ENCODE measurements at regions not wholly inside any gene's neighbourhood (a gene's known extent, or its start where the extent isn't known, plus 50 kb on each side); places are given as distances from the start of the nearest gene placed in this dataset.

DNA sequence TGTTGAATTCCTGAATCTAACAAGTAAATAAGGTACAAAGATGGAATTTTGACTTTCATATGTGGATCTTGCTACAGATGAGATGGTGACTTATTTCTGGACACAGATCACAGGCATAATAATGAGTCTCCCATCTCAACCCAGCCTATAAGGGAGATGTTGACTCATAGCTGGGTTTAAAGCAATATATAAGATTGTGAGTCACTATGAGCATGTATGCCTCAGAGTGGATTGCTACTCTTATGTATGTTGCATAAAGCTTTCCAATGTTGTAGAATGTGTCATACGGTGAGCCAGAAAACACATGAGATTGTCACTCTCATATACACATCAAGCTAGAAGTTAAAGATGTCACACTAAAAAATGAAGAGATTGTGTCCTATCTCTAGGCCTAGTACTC is 884.3 kb upstream of the TSPY4 start:
- H4K5ac ChIP-seq (ENCODE audit: low read length) = no peak overlapping the region
- H3K36me3 ChIP-seq (ENCODE audit: control insufficient read depth, insufficient read depth, low read length) = no peaks in the 10 kb centered on the region
- no peak overlapping the region for H3K56ac ChIP-seq (ENCODE audit: low read length)
- no peak overlapping the region for H3K4ac ChIP-seq (ENCODE audit: low read depth, low read length)
- H3K4me2 ChIP-seq (ENCODE audit: low read length) = no peak overlapping the region
- H3K27ac ChIP-seq (ENCODE audit: low read depth, low read length) = no peak overlapping the region
- no peak overlapping the region for H2BK15ac ChIP-seq (replicated peaks; ENCODE audit: low read depth)
- no peaks in the 10 kb centered on the region for H3K4me1 ChIP-seq (ENCODE audit: control insufficient read depth, low read depth, low read length)
- no CpG with 5 or more reads among the region's 1 CpG for WGBS (ENCODE audit: extremely low coverage, insufficient coverage, low lambda C conversion rate)
- H3K27me3 ChIP-seq (ENCODE audit: insufficient read depth, low read length, poor library complexity) = no peaks in the 10 kb centered on the region
- H3K9ac ChIP-seq (ENCODE audit: low read length) = no peak overlapping the region
- H2BK5ac ChIP-seq (ENCODE audit: low read length) = no peak overlapping the region
- no peak overlapping the region for H3K18ac ChIP-seq (ENCODE audit: low read length)
- H2BK120ac ChIP-seq (ENCODE audit: low read depth, low read length) = no peak overlapping the region
- no peak for DNase-seq
- H3K23ac ChIP-seq (ENCODE audit: low read length) = no peak overlapping the region
- no peaks in the 10 kb centered on the region for H3K79me1 ChIP-seq (ENCODE audit: low read length)
- no peak overlapping the region for H2AK5ac ChIP-seq (ENCODE audit: low read length)
- no peak overlapping the region for H4K8ac ChIP-seq (ENCODE audit: low read depth, low read length)
- H3K4me3 ChIP-seq (ENCODE audit: low read length) = no peak overlapping the region
- H3K79me2 ChIP-seq (ENCODE audit: control insufficient read depth, insufficient read depth, low read length) = no peaks in the 10 kb centered on the region

DNA sequence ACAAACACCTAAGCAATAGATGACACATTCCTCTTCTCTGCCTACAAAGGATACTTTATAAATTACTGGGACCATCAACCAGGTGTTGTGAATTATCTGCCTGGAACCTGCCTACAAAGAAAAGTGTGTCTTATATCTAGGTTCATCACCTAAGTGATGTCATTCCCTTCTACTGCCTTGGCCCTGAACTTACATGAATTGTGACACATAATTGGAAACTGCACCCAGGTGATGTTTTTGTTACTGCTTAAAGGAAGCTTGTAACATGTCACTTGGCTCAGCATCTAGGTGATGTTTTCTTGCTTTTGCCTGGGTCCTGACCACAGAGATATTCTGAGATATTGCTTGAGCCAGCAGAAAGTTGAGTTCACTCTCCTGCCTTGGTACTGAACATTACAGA is 870.5 kb upstream of the TSPY4 start:
- H3K4me3 ChIP-seq (ENCODE audit: low read length) = no peak overlapping the region
- H2BK15ac ChIP-seq (replicated peaks; ENCODE audit: low read depth) = no peak overlapping the region
- H2AK5ac ChIP-seq (ENCODE audit: low read length) = no peak overlapping the region
- H3K4me1 ChIP-seq (ENCODE audit: control insufficient read depth, low read depth, low read length) = no peaks in the 10 kb centered on the region
- no peak for DNase-seq
- H4K8ac ChIP-seq (ENCODE audit: low read depth, low read length) = no peak overlapping the region
- no peak overlapping the region for H2BK120ac ChIP-seq (ENCODE audit: low read depth, low read length)
- no peaks in the 10 kb centered on the region for H3K36me3 ChIP-seq (ENCODE audit: control insufficient read depth, insufficient read depth, low read length)
- H2BK5ac ChIP-seq (ENCODE audit: low read length) = no peak overlapping the region
- H3K79me2 ChIP-seq (ENCODE audit: control insufficient read depth, insufficient read depth, low read length) = no peaks in the 10 kb centered on the region
- H3K18ac ChIP-seq (ENCODE audit: low read length) = no peak overlapping the region
- H3K79me1 ChIP-seq (ENCODE audit: low read length) = no peaks in the 10 kb centered on the region
- H3K4ac ChIP-seq (ENCODE audit: low read depth, low read length) = no peak overlapping the region
- no peak overlapping the region for H3K27ac ChIP-seq (ENCODE audit: low read depth, low read length)
- H3K4me2 ChIP-seq (ENCODE audit: low read length) = no peak overlapping the region
- no peak overlapping the region for H3K56ac ChIP-seq (ENCODE audit: low read length)
- no peak overlapping the region for H4K5ac ChIP-seq (ENCODE audit: low read length)
- H3K9ac ChIP-seq (ENCODE audit: low read length) = no peak overlapping the region
- no peaks in the 10 kb centered on the region for H3K27me3 ChIP-seq (ENCODE audit: insufficient read depth, low read length, poor library complexity)
- H3K23ac ChIP-seq (ENCODE audit: low read length) = no peak overlapping the region

DNA sequence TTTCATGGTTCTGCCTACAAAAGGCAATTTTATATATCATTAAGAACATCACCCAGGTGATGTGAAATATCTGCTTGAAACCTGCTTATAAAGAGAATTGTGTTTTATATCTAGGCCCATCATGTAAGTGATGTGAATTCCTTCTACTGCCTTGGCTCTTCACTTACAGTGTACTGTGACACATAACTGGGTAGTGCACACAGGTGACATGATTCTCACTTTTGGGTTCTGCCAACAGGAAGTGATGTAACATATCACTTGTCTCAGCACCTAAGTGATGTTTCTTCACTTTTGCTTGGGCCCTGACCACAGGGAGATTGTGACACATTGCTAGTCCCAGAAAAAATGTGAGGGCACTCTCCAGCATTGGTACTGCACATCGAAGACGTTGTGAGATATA is 867.0 kb upstream of the TSPY4 start:
- DNase-seq = no peak
- Histone ChIP-seq H3K27me3 (ENCODE audit: insufficient read depth, low read length, poor library complexity) (no peaks in the 10 kb centered on the region), H3K9ac (ENCODE audit: low read length) (no peak overlapping the region), H2AK5ac (ENCODE audit: low read length) (no peak overlapping the region), H3K4ac (ENCODE audit: low read depth, low read length) (no peak overlapping the region), H3K18ac (ENCODE audit: low read length) (no peak overlapping the region), H4K5ac (ENCODE audit: low read length) (no peak overlapping the region), H4K8ac (ENCODE audit: low read depth, low read length) (no peak overlapping the region), H2BK15ac (replicated peaks; ENCODE audit: low read depth) (no peak overlapping the region), H3K56ac (ENCODE audit: low read length) (no peak overlapping the region), H3K79me1 (ENCODE audit: low read length) (no peaks in the 10 kb centered on the region), H3K4me2 (ENCODE audit: low read length) (no peak overlapping the region), H2BK120ac (ENCODE audit: low read depth, low read length) (no peak overlapping the region), H3K36me3 (ENCODE audit: control insufficient read depth, insufficient read depth, low read length) (no peaks in the 10 kb centered on the region), H3K27ac (ENCODE audit: low read depth, low read length) (no peak overlapping the region), H3K23ac (ENCODE audit: low read length) (no peak overlapping the region), H3K4me1 (ENCODE audit: control insufficient read depth, low read depth, low read length) (no peaks in the 10 kb centered on the region), H2BK5ac (ENCODE audit: low read length) (no peak overlapping the region), H3K4me3 (ENCODE audit: low read length) (no peak overlapping the region), H3K79me2 (ENCODE audit: control insufficient read depth, insufficient read depth, low read length) (no peaks in the 10 kb centered on the region)
- WGBS (ENCODE audit: extremely low coverage, insufficient coverage, low lambda C conversion rate) = no CpG with 5 or more reads among the region's 2 CpGs

DNA sequence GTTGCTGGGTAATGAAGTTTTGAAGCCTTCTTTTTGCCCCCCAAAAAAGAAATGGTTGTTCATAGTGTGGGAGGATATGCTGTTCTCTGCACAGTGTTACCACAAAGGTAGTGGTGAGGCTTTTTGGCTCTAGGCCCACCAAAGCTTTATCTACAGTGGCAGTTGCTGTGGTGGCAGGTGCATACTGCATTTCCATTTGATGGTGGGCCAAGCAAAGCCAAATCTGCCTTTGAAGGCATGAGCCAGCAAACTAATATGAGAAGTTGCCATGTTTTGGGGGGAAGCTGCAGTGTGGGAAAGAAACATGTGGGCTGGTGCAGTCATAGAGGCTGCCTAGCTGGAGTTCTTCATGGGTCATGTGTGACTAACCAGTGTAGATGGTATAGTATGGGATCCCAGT is 858.1 kb upstream of the TSPY4 start:
- H3K79me1 ChIP-seq (ENCODE audit: low read length) = no peaks in the 10 kb centered on the region
- no peak overlapping the region for H4K8ac ChIP-seq (ENCODE audit: low read depth, low read length)
- no peaks in the 10 kb centered on the region for H3K36me3 ChIP-seq (ENCODE audit: control insufficient read depth, insufficient read depth, low read length)
- no peaks in the 10 kb centered on the region for H3K79me2 ChIP-seq (ENCODE audit: control insufficient read depth, insufficient read depth, low read length)
- DNase-seq = no peak
- H3K56ac ChIP-seq (ENCODE audit: low read length) = no peak overlapping the region
- no peaks in the 10 kb centered on the region for H3K4me1 ChIP-seq (ENCODE audit: control insufficient read depth, low read depth, low read length)
- H3K4me3 ChIP-seq (ENCODE audit: low read length) = no peak overlapping the region
- H2AK5ac ChIP-seq (ENCODE audit: low read length) = no peak overlapping the region
- H3K4me2 ChIP-seq (ENCODE audit: low read length) = no peak overlapping the region
- H3K27me3 ChIP-seq (ENCODE audit: insufficient read depth, low read length, poor library complexity) = no peaks in the 10 kb centered on the region
- no peak overlapping the region for H3K23ac ChIP-seq (ENCODE audit: low read length)
- no peak overlapping the region for H3K9ac ChIP-seq (ENCODE audit: low read length)
- no peak overlapping the region for H2BK5ac ChIP-seq (ENCODE audit: low read length)
- no peak overlapping the region for H4K5ac ChIP-seq (ENCODE audit: low read length)
- H3K27ac ChIP-seq (ENCODE audit: low read depth, low read length) = no peak overlapping the region
- no peak overlapping the region for H2BK120ac ChIP-seq (ENCODE audit: low read depth, low read length)
- H3K18ac ChIP-seq (ENCODE audit: low read length) = no peak overlapping the region
- H3K4ac ChIP-seq (ENCODE audit: low read depth, low read length) = no peak overlapping the region
- no peak overlapping the region for H2BK15ac ChIP-seq (replicated peaks; ENCODE audit: low read depth)

DNA sequence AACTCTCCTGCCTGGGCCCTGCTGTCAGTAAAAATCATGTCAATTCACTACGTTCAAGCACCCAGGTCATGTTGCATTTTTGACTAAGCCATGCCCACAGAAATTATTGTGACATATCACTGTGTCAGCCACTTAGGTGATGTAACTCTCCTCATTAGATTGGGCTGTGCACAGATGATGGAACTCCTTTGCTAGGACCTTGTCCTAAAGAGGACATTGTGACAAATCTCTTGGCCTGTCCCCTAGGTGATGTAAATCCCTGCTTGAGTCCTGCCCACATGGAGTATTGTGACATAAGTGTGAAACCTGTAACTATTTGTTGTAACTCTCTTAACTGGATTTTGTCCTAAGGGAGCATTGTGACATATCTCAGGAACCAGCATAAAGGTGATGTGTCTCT is 848.3 kb upstream of the TSPY4 start:
- DNase-seq = no peak
- H3K79me2 ChIP-seq (ENCODE audit: control insufficient read depth, insufficient read depth, low read length) = no peaks in the 10 kb centered on the region
- no peak overlapping the region for H4K5ac ChIP-seq (ENCODE audit: low read length)
- H3K4me3 ChIP-seq (ENCODE audit: low read length) = no peak overlapping the region
- no peaks in the 10 kb centered on the region for H3K79me1 ChIP-seq (ENCODE audit: low read length)
- no peak overlapping the region for H3K23ac ChIP-seq (ENCODE audit: low read length)
- H2BK120ac ChIP-seq (ENCODE audit: low read depth, low read length) = no peak overlapping the region
- no peak overlapping the region for H3K4me2 ChIP-seq (ENCODE audit: low read length)
- no peak overlapping the region for H3K27ac ChIP-seq (ENCODE audit: low read depth, low read length)
- H2BK5ac ChIP-seq (ENCODE audit: low read length) = no peak overlapping the region
- WGBS (ENCODE audit: extremely low coverage, insufficient coverage, low lambda C conversion rate) = no CpG with 5 or more reads among the region's 1 CpG
- no peak overlapping the region for H3K9ac ChIP-seq (ENCODE audit: low read length)
- no peak overlapping the region for H2AK5ac ChIP-seq (ENCODE audit: low read length)
- no peaks in the 10 kb centered on the region for H3K4me1 ChIP-seq (ENCODE audit: control insufficient read depth, low read depth, low read length)
- no peak overlapping the region for H3K56ac ChIP-seq (ENCODE audit: low read length)
- H2BK15ac ChIP-seq (replicated peaks; ENCODE audit: low read depth) = no peak overlapping the region
- no peak overlapping the region for H3K4ac ChIP-seq (ENCODE audit: low read depth, low read length)
- H4K8ac ChIP-seq (ENCODE audit: low read depth, low read length) = no peak overlapping the region
- H3K18ac ChIP-seq (ENCODE audit: low read length) = no peak overlapping the region
- no peaks in the 10 kb centered on the region for H3K36me3 ChIP-seq (ENCODE audit: control insufficient read depth, insufficient read depth, low read length)
- H3K27me3 ChIP-seq (ENCODE audit: insufficient read depth, low read length, poor library complexity) = no peaks in the 10 kb centered on the region

DNA sequence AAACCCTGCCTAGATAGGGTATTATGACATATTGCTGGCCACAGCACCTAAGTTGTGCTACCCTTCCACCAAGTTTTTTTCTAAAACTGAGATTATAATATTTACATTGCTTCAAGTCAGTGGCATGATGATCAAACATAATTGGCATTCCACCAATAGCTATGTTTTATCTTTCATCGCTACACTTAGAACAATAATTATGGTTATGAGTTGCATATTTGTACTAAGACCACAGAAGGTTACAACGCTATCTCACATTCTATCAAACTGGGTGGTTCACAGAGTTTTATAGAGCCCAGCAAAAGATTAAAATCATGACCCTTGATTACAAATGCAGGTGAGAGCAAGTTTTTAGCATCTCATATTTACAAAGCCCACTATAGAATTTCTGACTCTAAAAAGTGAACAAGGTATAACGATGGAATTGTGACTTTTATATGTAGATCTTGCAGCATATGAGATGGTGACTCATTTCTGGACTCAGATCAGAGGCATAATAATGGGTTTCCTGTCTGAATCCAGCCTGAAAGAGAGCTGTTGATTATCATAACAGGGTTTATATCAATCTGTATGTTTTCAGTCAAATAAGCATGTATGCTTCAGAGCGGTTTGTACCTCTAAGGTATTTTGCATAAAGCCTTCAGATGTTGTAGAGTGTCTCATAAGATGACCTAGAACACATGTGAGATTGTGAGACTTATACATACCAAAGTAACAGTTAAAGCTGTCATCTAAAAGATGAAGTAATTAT is 847.2 kb upstream of the TSPY4 start:
- Histone ChIP-seq H4K5ac (ENCODE audit: low read length) (no peak overlapping the region), H2AK5ac (ENCODE audit: low read length) (no peak overlapping the region), H3K56ac (ENCODE audit: low read length) (no peak overlapping the region), H3K79me1 (ENCODE audit: low read length) (no peaks in the 10 kb centered on the region), H3K18ac (ENCODE audit: low read length) (no peak overlapping the region), H3K36me3 (ENCODE audit: control insufficient read depth, insufficient read depth, low read length) (no peaks in the 10 kb centered on the region), H3K79me2 (ENCODE audit: control insufficient read depth, insufficient read depth, low read length) (no peaks in the 10 kb centered on the region), H3K27me3 (ENCODE audit: insufficient read depth, low read length, poor library complexity) (no peaks in the 10 kb centered on the region), H2BK15ac (replicated peaks; ENCODE audit: low read depth) (no peak overlapping the region), H3K4me2 (ENCODE audit: low read length) (no peak overlapping the region), H3K4me1 (ENCODE audit: control insufficient read depth, low read depth, low read length) (no peaks in the 10 kb centered on the region), H3K27ac (ENCODE audit: low read depth, low read length) (no peak overlapping the region), H4K8ac (ENCODE audit: low read depth, low read length) (no peak overlapping the region), H3K23ac (ENCODE audit: low read length) (no peak overlapping the region), H3K4ac (ENCODE audit: low read depth, low read length) (no peak overlapping the region), H2BK5ac (ENCODE audit: low read length) (no peak overlapping the region), H2BK120ac (ENCODE audit: low read depth, low read length) (no peak overlapping the region), H3K4me3 (ENCODE audit: low read length) (no peak overlapping the region), H3K9ac (ENCODE audit: low read length) (no peak overlapping the region)
- no CpG with 5 or more reads among the region's 4 CpGs for WGBS (ENCODE audit: extremely low coverage, insufficient coverage, low lambda C conversion rate)
- DNase-seq = no peak
